ENCODE measurements at regions not wholly inside any gene's neighbourhood (a gene's known extent, or its start where the extent isn't known, plus 50 kb on each side); places are given as distances from the start of the nearest gene placed in this dataset.
"Not testable (repeated sequence)": the region's sequence is repeated elsewhere in the genome, so short reads cannot be mapped to it uniquely, and the experiment has no call there.

- DNase-seq (ENCODE audit: low read depth) = peak; percentile 1
These were observed 299.1 kb upstream of the ZNF658 start for GRCh38 chr9:66601472-66601871.

DNA sequence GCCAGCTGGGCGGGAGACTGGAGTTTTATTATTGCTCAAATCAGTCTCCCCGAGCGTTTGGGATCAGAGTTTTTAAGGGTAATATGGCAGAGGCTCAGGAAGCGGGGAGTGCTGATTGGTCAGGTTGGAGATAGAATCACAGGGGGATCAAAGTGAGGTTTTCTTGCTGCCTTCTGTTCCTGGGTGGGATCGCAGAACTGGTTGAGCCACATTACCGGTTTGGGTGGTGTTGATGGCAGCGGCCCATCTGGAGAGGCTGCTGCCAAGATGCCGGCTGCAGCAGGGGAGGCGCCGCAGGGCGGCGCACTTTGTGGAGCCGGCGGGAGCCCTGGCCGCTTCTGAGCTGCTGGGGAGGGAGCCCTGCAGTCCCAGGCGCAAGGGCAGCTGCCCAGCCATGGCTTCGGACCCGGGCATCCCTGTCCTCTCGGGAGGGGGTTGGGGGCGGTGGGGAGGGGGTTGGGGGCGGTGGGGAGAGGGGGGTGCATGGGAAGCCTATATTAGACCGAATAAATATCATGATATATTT, 268.9 kb upstream of the ZNF658 start:
- DNase-seq (ENCODE audit: low read depth) = not testable (repeated sequence)

DNA sequence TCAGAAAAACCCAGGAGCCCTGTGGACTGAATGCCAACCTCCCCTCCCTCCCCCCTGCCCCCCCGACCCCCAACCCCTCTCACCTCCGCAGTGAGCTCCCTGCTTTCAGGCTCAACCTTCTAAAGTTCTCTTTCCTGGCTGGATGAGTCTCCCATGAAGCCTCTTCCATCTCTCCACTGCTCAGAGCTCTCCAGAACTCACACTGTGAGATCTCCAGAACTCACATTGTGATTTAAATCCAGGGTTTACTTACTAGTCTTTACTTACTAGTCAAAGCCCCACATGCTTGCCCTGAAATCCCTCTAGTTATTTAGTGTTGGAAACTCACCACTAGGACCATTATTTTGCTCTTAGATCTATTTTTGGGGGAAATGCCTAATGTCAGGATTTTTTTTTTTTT, 252.8 kb upstream of the ZNF658 start:
- DNase-seq (ENCODE audit: low read depth) = not testable (repeated sequence)

DNA sequence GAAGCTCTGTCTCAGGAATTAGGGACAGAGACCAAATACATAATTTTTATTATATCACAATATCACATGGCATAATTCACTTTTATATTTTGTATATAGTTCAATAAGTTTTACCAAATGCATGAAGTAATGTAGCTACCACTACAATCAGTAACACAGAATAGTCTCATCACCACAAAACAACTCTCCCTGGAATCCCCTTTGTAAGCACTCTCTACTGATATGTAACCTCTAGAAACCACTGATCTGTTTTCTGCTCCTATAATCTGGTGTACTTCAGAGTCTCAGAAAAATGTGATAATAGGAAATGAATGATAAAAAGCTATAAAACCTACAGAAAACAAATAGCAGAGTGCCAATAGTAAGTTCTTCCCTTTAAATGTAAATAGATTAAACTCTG, 210.3 kb upstream of the ZNF658 start:
- not testable (repeated sequence) for DNase-seq (ENCODE audit: low read depth)

GRCh38 chr9:66695561-66696240, 204.8 kb upstream of the ZNF658 start:
- DNase-seq (ENCODE audit: low read depth) = not testable (repeated sequence)

DNA sequence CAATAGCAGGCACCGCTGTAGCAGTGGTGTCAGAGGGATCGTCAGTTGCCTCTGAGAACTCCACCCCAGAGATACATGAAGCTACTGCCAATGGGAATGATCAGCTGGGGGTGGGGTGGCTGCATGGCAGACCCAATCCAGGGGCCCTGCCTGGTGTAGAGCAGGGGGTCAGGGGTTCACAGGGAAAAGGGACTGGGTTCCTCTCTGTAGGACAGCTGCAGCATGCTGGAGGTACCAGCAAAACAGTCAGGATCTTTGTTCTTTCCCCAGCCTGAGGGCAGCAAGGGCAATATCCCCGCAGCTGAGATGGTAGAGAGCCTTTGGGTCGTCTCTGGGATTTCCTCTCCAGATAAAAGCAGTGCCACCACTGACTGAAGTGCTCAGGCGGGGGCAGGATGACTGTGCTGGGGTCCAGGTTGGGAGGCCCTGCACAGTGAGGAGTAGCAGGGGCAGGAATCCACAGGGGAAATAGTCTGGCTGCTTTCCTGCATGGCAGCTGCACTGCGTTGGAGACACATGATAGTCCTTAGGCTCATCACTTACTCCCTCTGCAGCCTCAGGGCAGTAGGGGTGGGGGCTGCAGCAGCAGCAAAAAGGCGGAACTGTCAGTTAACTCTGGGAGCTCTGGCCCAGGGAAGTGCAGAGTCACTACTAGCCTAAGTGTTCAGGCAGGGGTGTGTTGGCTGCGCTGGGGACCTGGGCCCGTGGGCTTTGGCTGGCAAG, 203.0 kb upstream of the ZNF658 start:
- not testable (repeated sequence) for DNase-seq (ENCODE audit: low read depth)

DNA sequence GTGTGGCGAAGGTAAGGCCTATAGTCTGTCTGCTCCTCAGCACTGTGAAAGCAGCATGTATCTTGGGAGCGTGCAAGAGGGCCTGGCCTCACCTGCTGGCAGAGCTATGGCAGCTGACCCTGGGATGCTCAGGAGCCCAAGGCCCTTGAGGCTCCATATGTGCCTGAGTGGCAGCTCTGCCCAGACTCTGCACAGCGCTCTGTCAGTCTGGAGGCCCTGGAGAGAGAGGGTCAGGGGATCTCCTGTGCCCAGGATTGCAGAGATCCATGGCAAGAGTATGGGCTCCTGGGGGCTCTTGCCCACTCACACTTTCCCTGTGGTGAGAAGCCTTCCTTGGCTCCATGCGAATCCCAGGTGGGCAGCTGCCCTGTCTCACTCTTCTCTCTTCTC, 202.5 kb upstream of the ZNF658 start:
- not testable (repeated sequence) for DNase-seq (ENCODE audit: low read depth)

DNA sequence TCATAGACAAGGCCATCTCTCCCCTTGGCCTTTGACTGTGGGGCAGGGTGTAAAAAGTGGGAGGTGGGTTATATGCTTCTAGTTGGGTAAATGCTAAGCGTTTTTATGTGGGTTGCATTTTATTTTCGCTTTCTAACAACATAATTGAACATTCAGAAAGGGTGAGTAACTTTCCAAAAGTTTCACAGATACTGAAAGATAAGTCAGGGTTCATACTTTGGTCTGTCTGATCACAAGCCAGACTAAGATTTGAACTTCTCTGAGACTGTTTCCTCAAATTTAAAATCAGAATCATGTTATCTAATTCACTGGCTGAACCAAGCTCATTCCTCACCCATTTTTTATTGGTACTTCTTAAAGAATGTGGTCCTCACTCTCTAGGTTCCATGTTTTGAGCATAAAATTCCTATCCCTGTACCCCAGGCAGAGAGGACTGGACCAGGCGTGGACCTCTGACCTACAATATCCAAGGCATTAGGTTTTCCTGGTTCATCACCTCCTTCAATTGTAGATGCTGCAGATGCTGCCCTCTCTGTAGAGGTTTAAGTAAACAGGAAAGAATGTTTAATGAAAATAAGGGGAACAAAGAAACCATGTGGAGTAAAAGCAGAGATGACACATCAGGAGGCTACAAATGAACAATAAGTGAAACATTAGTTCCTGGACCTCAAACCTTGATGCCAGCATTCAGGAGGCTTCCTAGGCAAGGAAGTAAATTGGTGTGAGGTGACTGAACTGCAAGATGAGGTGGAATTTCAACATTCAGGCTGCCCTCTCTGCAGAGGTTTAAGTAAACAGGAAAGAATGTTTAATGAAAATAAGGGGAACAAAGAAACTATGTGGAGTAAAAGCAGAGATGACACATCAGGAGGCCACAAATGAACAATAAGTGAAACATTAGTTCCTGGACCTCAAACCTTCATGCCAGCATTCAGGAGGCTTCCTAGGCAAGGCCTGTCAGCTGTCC, 198.8 kb upstream of the ZNF658 start:
- not testable (repeated sequence) for DNase-seq (ENCODE audit: low read depth)

GRCh38 chr9:66711553-66711952, 189.0 kb upstream of the ZNF658 start:
- not testable (repeated sequence) for DNase-seq (ENCODE audit: low read depth)

DNA sequence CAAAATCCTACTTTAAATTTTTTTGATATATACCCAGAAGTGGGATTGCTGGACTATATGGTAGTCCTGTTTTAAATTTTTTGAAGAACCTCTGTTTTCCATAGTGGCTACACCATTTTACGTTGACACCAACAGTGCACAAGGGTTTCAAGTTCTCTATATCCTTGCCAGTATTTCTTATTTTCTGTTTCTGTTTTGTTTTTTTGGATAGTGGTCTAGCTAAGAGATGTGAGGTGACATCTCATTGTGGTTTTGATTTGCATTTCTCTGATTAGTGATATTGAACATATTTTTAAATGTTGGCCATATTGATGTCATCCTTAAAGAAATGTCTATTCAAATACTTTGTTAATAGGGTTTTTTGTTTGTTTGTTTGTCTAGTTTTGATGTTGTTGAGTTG, 187.7 kb upstream of the ZNF658 start:
- DNase-seq (ENCODE audit: low read depth) = not testable (repeated sequence)

DNA sequence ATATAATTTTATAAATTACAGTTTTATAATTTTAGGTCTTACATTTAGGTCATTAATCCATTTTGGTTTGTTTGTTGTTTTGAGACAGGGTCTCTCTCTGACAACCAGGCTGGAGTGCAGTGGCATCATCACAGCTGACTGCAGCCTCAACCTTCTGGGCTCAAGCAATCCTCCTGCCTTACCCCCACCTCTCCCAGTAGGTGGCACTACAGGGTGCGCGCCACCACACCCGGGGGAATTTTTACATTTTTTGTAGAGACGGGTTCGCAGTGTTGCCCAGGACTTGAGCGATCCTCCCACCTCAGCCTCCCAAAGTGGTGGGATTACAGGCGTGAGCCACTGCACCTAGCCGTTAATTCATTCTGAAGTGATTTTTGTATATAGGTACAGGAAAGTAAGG, 187.0 kb upstream of the ZNF658 start:
- not testable (repeated sequence) for DNase-seq (ENCODE audit: low read depth)

DNA sequence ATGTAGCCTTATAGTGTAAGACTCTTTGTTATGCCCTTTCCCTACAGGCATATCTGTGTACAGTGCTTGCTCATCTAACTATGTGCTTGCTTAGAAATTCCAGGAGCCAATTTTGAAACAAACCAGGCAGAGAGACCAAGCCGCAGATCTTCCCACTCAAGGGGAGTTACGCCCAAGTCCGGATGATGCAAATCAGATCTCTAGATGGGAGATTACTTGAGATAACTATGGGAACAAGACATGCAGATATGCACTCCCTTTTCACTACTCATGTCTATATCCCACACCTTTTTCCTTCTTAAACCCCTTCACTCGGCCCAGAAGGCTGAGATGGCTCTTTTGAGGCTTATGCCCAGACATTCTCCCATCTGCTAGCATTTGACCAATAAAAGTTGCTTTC, 179.7 kb upstream of the ZNF658 start:
- not testable (repeated sequence) for DNase-seq (ENCODE audit: low read depth)

- DNase-seq (ENCODE audit: low read depth) = not testable (repeated sequence)
These were observed 173.0 kb upstream of the ZNF658 start for GRCh38 chr9:66727540-66727939.

GRCh38 chr9:66736686-66737085, 163.8 kb upstream of the ZNF658 start:
- DNase-seq (ENCODE audit: low read depth) = not testable (repeated sequence)

DNA sequence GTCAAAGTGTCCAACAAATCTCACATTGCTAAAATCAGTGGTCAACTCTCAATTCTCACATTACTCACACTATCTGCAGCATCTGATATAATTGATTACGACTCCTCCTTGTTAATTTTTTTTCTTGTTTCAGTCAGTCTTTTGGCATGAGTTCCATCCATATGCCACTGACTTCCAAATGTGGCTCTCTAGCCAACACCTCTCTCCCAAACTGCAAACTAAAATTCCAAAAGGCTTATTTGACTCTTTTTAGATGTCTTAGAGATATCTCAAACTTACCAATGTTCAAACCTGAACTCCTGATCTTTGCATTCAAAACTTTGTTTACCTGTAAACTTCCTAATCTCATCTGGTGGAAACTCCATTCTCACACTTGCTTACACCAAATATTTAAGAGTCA, 162.1 kb upstream of the ZNF658 start:
- DNase-seq (ENCODE audit: low read depth) = not testable (repeated sequence)

DNA sequence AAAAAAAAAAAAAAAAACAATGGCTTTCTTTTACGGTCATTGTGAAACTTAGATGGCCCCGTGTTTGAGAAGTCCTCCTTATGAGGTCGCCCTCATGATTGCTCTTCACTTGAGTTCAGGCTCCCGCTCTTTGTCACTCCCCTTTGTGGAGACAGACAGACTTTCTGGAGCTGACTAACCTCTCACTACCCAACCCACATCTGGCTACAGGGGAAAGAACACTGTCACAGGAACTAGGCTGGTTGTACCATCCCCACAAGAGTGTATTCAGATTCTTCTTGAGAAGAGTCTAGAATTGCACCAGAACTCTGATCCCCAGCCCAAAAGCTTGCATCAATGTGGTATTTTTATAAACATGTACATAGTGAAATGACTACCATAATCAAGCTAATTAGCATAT, 160.4 kb upstream of the ZNF658 start:
- DNase-seq (ENCODE audit: low read depth) = not testable (repeated sequence)

GRCh38 chr9:66745846-66746245, 154.7 kb upstream of the ZNF658 start:
- DNase-seq (ENCODE audit: low read depth) = not testable (repeated sequence)

DNA sequence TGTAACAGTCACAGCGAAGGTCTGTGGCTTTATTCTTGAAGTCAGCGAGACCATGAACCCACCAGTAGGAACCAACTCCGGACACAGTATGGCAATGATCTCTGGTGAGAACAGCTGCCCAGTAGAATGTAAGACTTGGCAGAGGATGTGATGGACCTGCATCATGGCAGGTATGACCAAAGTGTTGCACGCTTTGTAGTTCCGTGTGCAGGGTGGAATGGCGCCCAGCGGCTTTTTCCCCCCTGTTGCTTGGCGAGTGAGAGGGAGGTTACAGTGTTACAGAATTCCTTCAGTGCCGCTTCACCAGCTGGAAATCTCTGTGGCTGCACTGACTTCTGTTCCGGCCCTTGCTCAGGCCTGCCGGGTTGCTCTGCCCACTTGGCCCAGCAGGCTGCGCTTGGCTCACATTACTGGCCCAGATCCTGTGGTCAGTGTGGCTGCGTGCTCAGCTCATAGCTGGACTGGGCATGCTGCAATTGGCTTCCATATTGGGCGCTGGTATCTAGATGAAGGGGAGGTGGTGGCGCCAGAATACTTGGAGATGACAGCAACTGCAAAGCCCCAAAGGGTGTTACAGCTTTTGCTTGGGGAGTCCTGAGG, 148.1 kb upstream of the ZNF658 start:
- not testable (repeated sequence) for DNase-seq (ENCODE audit: low read depth)

DNA sequence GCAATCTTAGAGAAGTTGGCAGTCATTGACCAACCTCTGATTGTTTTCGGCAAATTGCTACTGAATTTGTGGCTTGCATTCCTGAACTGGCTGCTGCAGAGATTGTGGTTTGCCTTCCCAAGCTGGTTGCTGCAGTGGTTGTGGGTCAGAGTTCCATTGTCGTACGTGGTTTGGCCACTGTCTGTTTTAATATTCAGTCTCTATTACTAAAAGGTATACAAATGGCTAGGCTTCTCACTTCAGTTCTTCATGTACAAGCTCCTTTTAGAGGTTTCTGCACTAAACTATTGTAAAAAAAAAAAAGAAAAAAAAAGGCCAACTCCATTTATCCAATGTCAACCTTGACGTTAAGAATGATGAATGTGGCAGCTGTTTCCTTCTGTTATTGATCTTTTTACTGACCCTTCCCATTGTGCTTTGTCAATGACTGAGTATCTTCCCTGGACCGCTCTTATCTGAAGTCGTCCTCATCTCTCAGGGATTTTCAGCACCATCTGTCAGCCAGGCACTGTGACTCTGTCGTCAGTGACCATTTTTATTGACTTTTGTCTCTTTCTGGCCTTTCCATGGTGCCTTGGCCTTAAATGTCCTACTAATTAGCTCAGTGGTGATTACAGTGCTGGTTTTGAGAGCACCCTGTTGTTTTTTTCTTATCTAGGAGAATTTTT, 140.6 kb upstream of the ZNF658 start:
- not testable (repeated sequence) for DNase-seq (ENCODE audit: low read depth)

DNA sequence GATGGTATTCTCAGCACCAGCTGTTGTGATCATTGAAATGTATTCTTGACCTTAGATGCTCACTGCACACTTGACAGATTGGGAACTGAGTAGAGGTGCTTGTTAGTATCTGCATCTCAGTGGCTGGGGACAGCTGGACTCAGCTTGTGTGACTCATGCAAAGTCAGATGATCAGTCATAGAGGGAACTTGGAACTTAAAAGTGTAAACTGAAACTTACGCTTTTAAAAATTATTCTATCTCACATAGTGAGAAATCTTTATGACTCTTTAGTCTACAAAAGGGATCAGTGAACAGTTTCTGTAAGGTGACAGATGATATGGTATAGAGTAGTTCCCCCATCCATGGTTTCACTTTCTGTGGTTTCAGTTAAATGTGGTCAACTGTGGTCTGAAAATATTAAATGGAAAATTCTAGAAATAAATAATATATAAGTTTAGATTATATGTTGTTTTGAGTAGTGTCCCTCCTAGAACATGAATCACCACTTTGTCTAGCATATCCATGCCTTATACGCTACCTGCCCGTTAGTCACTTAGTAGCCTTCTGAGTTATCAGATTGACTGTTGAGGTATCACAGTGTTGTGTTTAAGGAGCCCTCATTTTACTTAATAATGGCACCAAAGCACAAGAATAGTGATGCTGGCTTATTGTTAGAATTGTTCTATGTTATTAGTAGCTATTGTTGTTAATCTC, 135.6 kb upstream of the ZNF658 start:
- not testable (repeated sequence) for DNase-seq (ENCODE audit: low read depth)
